GM12878 (cell line): ENCODE measurements at regions not wholly inside any gene's neighbourhood (a gene's known extent, or its start where the extent isn't known, plus 50 kb on each side); places are given as distances from the start of the nearest gene placed in this dataset.

ENCODE experiments used
- ATAC-seq: fragments of 200-7000 bp; cut with Tn5 transposase; 3 replicates; pipeline ENCODE4 v1.9.1; 2020; ENCODE audit warnings: mild to moderate bottlenecking, moderate library complexity
- BruUV-seq: library from RNA; stranded (reverse); fragments of 400-500 nt; replicated peaks from 2 replicates; lab custom pipeline; 2021; lab: Mats Ljungman, UMichigan
- CTCF ChIA-PET: fragments of 300-600 bp; sonication (Branson Sonifier 250); formaldehyde crosslinking; extraction: SDS; loops from one replicate; lab custom pipeline; 2021; ENCODE audit warnings: inconsistent platforms; lab: Yijun Ruan, JAX
- POLR2A ChIA-PET: fragments of 350-600 bp; formaldehyde crosslinking; extraction: SDS; loops from one replicate; lab custom pipeline; 2021; ENCODE audit warnings: inconsistent platforms; lab: Charles Lee
- RAD21 ChIA-PET: fragments of 300-600 bp; sonication (Branson Sonifier 250); formaldehyde crosslinking; loops from one replicate; lab custom pipeline; 2023; ENCODE audit warnings: antibody characterized with exemption; ENCODE audit not compliant: unreplicated experiment; lab: Charles Lee
- SMC1A ChIA-PET: fragments of 300-600 bp; sonication (Branson Sonifier 250); formaldehyde crosslinking; loops from one replicate; lab custom pipeline; 2023; ENCODE audit not compliant: unreplicated experiment, uncharacterized antibody; lab: Charles Lee
- DNase-seq: peaks from one replicate; pipeline ENCODE4 v3.0.0-alpha.2; 2011; ENCODE audit warnings: low read depth, low spot score
- FAIRE-seq: peaks from 3 replicates; lab custom pipeline; 2011; peaks lifted over from hg19 to GRCh38; lab: Jason Lieb, UNC
- H2AFZ ChIP-seq: 2 replicates; pipeline ENCODE4 v1.6.0; 2011; ENCODE audit warnings: low read depth, low read length, control low read depth; ENCODE audit not compliant: control insufficient read depth
- H3K27ac ChIP-seq: 2 replicates; pipeline ENCODE4 v1.5.1; 2011; ENCODE audit warnings: control low read depth; ENCODE audit not compliant: control insufficient read depth, insufficient read depth
- H3K27me3 ChIP-seq, 2 experiments: replicated peaks in 1 of 2; 2 replicates each; pipeline versions ENCODE4 v1.6.0 to v1.6.1; 2011; ENCODE audit warnings: low read length in 1 of 2; ENCODE audit not compliant: control insufficient read depth in 2 of 2, insufficient read depth in 2 of 2
- H3K36me3 ChIP-seq, 2 experiments: 2 replicates each; pipeline ENCODE4 v1.5.1; 2011; ENCODE audit warnings: low read length in 1 of 2; ENCODE audit not compliant: control insufficient read depth in 2 of 2, insufficient read depth in 2 of 2
- H3K4me1 ChIP-seq: 2 replicates; pipeline ENCODE4 v1.6.1; 2011; ENCODE audit warnings: mild to moderate bottlenecking, low read length, moderate library complexity, mixed read lengths; ENCODE audit not compliant: control insufficient read depth, insufficient read depth
- H3K4me2 ChIP-seq: 2 replicates; pipeline ENCODE4 v1.6.0; 2011; ENCODE audit warnings: control low read depth; ENCODE audit not compliant: control insufficient read depth, insufficient read depth
- H3K4me3 ChIP-seq: fragments of 200-600 bp; sonication (generic); 2 replicates; pipeline ENCODE4 v1.5.1; 2016
- H3K79me2 ChIP-seq: 2 replicates; pipeline ENCODE4 v1.6.0; 2011; ENCODE audit warnings: low read length; ENCODE audit not compliant: control insufficient read depth, insufficient read depth
- H3K9ac ChIP-seq: 2 replicates; pipeline ENCODE4 v1.8.0; 2011; ENCODE audit warnings: low read length, control low read depth, mixed read lengths; ENCODE audit not compliant: control insufficient read depth, insufficient read depth
- H3K9me3 ChIP-seq: replicated peaks from 3 replicates; pipeline ENCODE4 v1.5.1; 2011; ENCODE audit warnings: mild to moderate bottlenecking, low read length; ENCODE audit not compliant: control insufficient read depth, insufficient read depth
- H4K20me1 ChIP-seq: 2 replicates; pipeline ENCODE4 v1.6.0; 2011; ENCODE audit not compliant: control insufficient read depth, insufficient read depth
- FOS ChIP-seq: IDR thresholded peaks from 3 replicates; pipeline ENCODE4 v1.6.1; 2011; ENCODE audit warnings: borderline replicate concordance; ENCODE audit not compliant: insufficient read length; ENCODE audit errors: extremely low read depth
- HSF1 ChIP-seq: fragments of 150-350 bp; IDR thresholded peaks from 2 replicates; pipeline ENCODE4 v1.6.1; 2014; ENCODE audit warnings: mild to moderate bottlenecking, low read depth, low read length
- MEF2A ChIP-seq: IDR thresholded peaks from 2 replicates; pipeline ENCODE4 v1.6.1; 2011; ENCODE audit warnings: low read depth, mild to moderate bottlenecking, low read length, moderate library complexity; ENCODE audit not compliant: insufficient read depth
- MTA2 ChIP-seq: fragments of 450-650 bp; IDR thresholded peaks from 2 replicates; pipeline ENCODE4 v1.6.1; 2016; ENCODE audit warnings: low read depth, mild to moderate bottlenecking, moderate library complexity
- MYB ChIP-seq: fragments of 150-350 bp; IDR thresholded peaks from 2 replicates; pipeline ENCODE4 v1.6.1; 2014; ENCODE audit warnings: mild to moderate bottlenecking, low read depth, low read length, borderline replicate concordance
- PAX5 ChIP-seq: IDR thresholded peaks from 2 replicates; pipeline ENCODE4 v1.6.1; 2011; ENCODE audit warnings: low read depth, low read length, borderline replicate concordance
- RBBP5 ChIP-seq: fragments of 200-600 bp; sonication (generic); conservative IDR thresholded peaks from 2 replicates; pipeline ENCODE4 v1.6.1; 2016
- RUNX3 ChIP-seq: IDR thresholded peaks from 2 replicates; pipeline ENCODE4 v1.6.1; 2012; ENCODE audit warnings: low read length, inconsistent platforms
- SMARCA5 ChIP-seq: fragments of 450-650 bp; IDR thresholded peaks from 2 replicates; pipeline ENCODE4 v1.6.1; 2017; ENCODE audit warnings: mild to moderate bottlenecking
- SRF ChIP-seq, 2 experiments: IDR thresholded peaks; 2 replicates each; pipeline ENCODE4 v1.6.1; 2011; ENCODE audit warnings: low read depth in 2 of 2, low read length in 2 of 2, mild to moderate bottlenecking in 1 of 2, moderate library complexity in 1 of 2
- ZSCAN29 ChIP-seq: fragments of 450-650 bp; IDR thresholded peaks from 2 replicates; pipeline ENCODE4 v1.6.1; 2017; ENCODE audit warnings: mild to moderate bottlenecking, moderate library complexity
- WGBS: methylation state at CpG from one replicate; pipeline ENCODE4 v1.1.6; 2016; ENCODE audit warnings: low lambda C conversion rate; ENCODE audit not compliant: insufficient replicate concordance, insufficient coverage; ENCODE audit errors: missing lambda C conversion rate; 5-methylcytosine and 5-hydroxymethylcytosine counted together
- in situ Hi-C: fragments of 300-500 bp; cut with MboI; formaldehyde crosslinking; loops from 9 replicates; pipeline ENCODE4 v1.14.3; 2018; ENCODE audit warnings: mixed read lengths
- intact Hi-C: fragments of 100-400 bp; cut with micrococcal nuclease; formaldehyde crosslinking; loops from one replicate; pipeline ENCODE4 v1.14.2; 2022; ENCODE audit not compliant: unreplicated experiment
- TF ChIP-seq, protein P1 (sequence below), 3 experiments: IDR thresholded peaks in 2 of 3; conservative IDR thresholded peaks in 1 of 3; 2 replicates each; pipeline ENCODE4 v1.5.1; 2011; ENCODE audit warnings: low read depth in 3 of 3, low read length in 3 of 3, mild to moderate bottlenecking in 3 of 3, control low read depth in 2 of 3, moderate library complexity in 2 of 3, inconsistent platforms in 1 of 3, mixed read lengths in 1 of 3; ENCODE audit not compliant: control insufficient read depth in 2 of 3, insufficient read depth in 1 of 3; ENCODE audit errors: extremely low read depth in 1 of 3
- TF ChIP-seq, protein P2 (sequence below): fragments of 150-350 bp; IDR thresholded peaks from 2 replicates; pipeline ENCODE4 v1.6.1; 2016; ENCODE audit warnings: low read depth, low read length

- in situ Hi-C loops (no loop called here), intact Hi-C loops (no loop called here)
- Histone ChIP-seq H3K9ac (no peak overlapping the region), H4K20me1 (no peaks in the 10 kb centered on the region), H3K36me3 (no peaks in the 10 kb centered on the region), H3K4me3 (no peak overlapping the region), H3K27ac (no peak overlapping the region), H3K79me2 (no peaks in the 10 kb centered on the region), H3K4me2 (no peak overlapping the region), H2AFZ (no peak overlapping the region), H3K4me1 (no peaks in the 10 kb centered on the region), H3K9me3 (no peaks in the 10 kb centered on the region), H3K27me3 (no peaks in the 10 kb centered on the region)
- FAIRE-seq (no peak), DNase-seq (no peak), ATAC-seq (no peak)
- no peak for TF ChIP-seq SRF (IDR thresholded peaks at IDR 0.05; ENCODE audit: low read depth in 2 of 2, low read length in 2 of 2)
- no peak for TF ChIP-seq RBBP5
- no peak for TF ChIP-seq SMARCA5
- ChIA-PET POLR2A (no interaction called here), RAD21 (no interaction called here), CTCF (no interaction called here), SMC1A (no interaction called here)
- BruUV-seq: no TSS peak
- WGBS: 22% methylated on average over 2 of the region's 2 CpGs
Measured at GRCh38 chr12:58584880-58585279, 335.4 kb downstream of the LRIG3 start.

- Histone ChIP-seq H3K27me3 (no peaks in the 10 kb centered on the region), H2AFZ (no peak overlapping the region), H3K4me3 (no peak overlapping the region), H3K36me3 (no peaks in the 10 kb centered on the region), H3K9ac (no peak overlapping the region), H3K79me2 (no peaks in the 10 kb centered on the region), H3K9me3 (no peaks in the 10 kb centered on the region), H3K4me2 (no peak overlapping the region), H3K4me1 (no peaks in the 10 kb centered on the region), H3K27ac (no peak overlapping the region), H4K20me1 (no peaks in the 10 kb centered on the region)
- ChIA-PET RAD21 (no interaction called here), POLR2A (no interaction called here), SMC1A (no interaction called here), CTCF (no interaction called here)
- no peak for ATAC-seq
- 17% methylated on average over 3 of the region's 3 CpGs for WGBS
- intact Hi-C loops (no loop called here), in situ Hi-C loops (no loop called here)
- no peak for DNase-seq
- no TSS peak for BruUV-seq
- no peak for FAIRE-seq
- TF ChIP-seq, protein P1, sequence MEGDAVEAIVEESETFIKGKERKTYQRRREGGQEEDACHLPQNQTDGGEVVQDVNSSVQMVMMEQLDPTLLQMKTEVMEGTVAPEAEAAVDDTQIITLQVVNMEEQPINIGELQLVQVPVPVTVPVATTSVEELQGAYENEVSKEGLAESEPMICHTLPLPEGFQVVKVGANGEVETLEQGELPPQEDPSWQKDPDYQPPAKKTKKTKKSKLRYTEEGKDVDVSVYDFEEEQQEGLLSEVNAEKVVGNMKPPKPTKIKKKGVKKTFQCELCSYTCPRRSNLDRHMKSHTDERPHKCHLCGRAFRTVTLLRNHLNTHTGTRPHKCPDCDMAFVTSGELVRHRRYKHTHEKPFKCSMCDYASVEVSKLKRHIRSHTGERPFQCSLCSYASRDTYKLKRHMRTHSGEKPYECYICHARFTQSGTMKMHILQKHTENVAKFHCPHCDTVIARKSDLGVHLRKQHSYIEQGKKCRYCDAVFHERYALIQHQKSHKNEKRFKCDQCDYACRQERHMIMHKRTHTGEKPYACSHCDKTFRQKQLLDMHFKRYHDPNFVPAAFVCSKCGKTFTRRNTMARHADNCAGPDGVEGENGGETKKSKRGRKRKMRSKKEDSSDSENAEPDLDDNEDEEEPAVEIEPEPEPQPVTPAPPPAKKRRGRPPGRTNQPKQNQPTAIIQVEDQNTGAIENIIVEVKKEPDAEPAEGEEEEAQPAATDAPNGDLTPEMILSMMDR (IDR thresholded peaks at IDR 0.05 in 2 of 3, conservative IDR thresholded peaks at IDR 0.05 in 1 of 3; ENCODE audit: control insufficient read depth in 2 of 3, extremely low read depth in 1 of 3, insufficient read depth in 1 of 3, low read depth in 3 of 3, low read length in 3 of 3): no peak
- TF ChIP-seq MYB: no peak
- no peak for TF ChIP-seq FOS
- no peak for TF ChIP-seq PAX5
- no peak for TF ChIP-seq HSF1
- no peak for TF ChIP-seq MEF2A
- TF ChIP-seq MTA2: no peak
- no peak for TF ChIP-seq ZSCAN29
- TF ChIP-seq, protein P2, sequence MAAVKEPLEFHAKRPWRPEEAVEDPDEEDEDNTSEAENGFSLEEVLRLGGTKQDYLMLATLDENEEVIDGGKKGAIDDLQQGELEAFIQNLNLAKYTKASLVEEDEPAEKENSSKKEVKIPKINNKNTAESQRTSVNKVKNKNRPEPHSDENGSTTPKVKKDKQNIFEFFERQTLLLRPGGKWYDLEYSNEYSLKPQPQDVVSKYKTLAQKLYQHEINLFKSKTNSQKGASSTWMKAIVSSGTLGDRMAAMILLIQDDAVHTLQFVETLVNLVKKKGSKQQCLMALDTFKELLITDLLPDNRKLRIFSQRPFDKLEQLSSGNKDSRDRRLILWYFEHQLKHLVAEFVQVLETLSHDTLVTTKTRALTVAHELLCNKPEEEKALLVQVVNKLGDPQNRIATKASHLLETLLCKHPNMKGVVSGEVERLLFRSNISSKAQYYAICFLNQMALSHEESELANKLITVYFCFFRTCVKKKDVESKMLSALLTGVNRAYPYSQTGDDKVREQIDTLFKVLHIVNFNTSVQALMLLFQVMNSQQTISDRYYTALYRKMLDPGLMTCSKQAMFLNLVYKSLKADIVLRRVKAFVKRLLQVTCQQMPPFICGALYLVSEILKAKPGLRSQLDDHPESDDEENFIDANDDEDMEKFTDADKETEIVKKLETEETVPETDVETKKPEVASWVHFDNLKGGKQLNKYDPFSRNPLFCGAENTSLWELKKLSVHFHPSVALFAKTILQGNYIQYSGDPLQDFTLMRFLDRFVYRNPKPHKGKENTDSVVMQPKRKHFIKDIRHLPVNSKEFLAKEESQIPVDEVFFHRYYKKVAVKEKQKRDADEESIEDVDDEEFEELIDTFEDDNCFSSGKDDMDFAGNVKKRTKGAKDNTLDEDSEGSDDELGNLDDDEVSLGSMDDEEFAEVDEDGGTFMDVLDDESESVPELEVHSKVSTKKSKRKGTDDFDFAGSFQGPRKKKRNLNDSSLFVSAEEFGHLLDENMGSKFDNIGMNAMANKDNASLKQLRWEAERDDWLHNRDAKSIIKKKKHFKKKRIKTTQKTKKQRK: no peak
- no peak for TF ChIP-seq RUNX3
Measured at GRCh38 chr12:58586762-58587161, 333.5 kb downstream of the LRIG3 start.
